Skeletal muscle cell (primary cell): ENCODE measurements at regions not wholly inside any gene's neighbourhood (a gene's known extent, or its start where the extent isn't known, plus 50 kb on each side); places are given as distances from the start of the nearest gene placed in this dataset.
A peak's percentile ranks its signal among the peaks of the same experiment; 100 is the strongest.

Experiments used
- DNase-seq: peaks from one replicate; pipeline ENCODE4 v3.0.0-alpha.2; 2010; ENCODE audit warnings: low read depth
- H3K4me3 ChIP-seq: 2 replicates; pipeline ENCODE4 v1.5.1; 2011; ENCODE audit warnings: low read depth, mild to moderate bottlenecking, control low read depth, low read length, moderate library complexity

GRCh38 chr2:19442731-19443130, 84.3 kb upstream of the OSR1 start:
- no peak overlapping the region for H3K4me3 ChIP-seq
- no peak for DNase-seq

- DNase-seq = no peak
- no peak overlapping the region for H3K4me3 ChIP-seq
Measured at GRCh38 chr2:19439081-19439480, 80.7 kb upstream of the OSR1 start.

- no peak for DNase-seq
- H3K4me3 ChIP-seq = no peak overlapping the region
Measured at GRCh38 chr2:19435815-19436214, 77.4 kb upstream of the OSR1 start.

- H3K4me3 ChIP-seq = no peak overlapping the region
- no peak for DNase-seq
Measured at GRCh38 chr2:19434413-19434812, 76.0 kb upstream of the OSR1 start.

- H3K4me3 ChIP-seq = no peak overlapping the region
- DNase-seq = peak; percentile 14
Measured at GRCh38 chr2:19426941-19427340, 68.5 kb upstream of the OSR1 start.

GRCh38 chr2:19426144-19426543, 67.7 kb upstream of the OSR1 start:
- H3K4me3 ChIP-seq = no peak overlapping the region
- no peak for DNase-seq

GRCh38 chr2:19425419-19425818, 67.0 kb upstream of the OSR1 start:
- H3K4me3 ChIP-seq = no peak overlapping the region
- peak; percentile 71 for DNase-seq

- H3K4me3 ChIP-seq = no peak overlapping the region
- no peak for DNase-seq
Measured at GRCh38 chr2:19419211-19419880, 60.9 kb upstream of the OSR1 start.

- DNase-seq = no peak
Measured at GRCh38 chr2:19416784-19417684, 58.6 kb upstream of the OSR1 start.

GRCh38 chr2:19416083-19416482, 57.7 kb upstream of the OSR1 start:
- no peak overlapping the region for H3K4me3 ChIP-seq
- no peak for DNase-seq

More at GRCh38 chr2:19416784-19417684, 58.6 kb upstream of the OSR1 start:
- H3K4me3 ChIP-seq = no peak overlapping the region

- no peak for DNase-seq
Measured at GRCh38 chr2:19409046-19409445, 50.6 kb upstream of the OSR1 start.

GRCh38 chr2:19408592-19408991, 50.2 kb upstream of the OSR1 start:
- no peak for DNase-seq
- H3K4me3 ChIP-seq = no peak overlapping the region

More at GRCh38 chr2:19409046-19409445, 50.6 kb upstream of the OSR1 start:
- H3K4me3 ChIP-seq = no peak overlapping the region
